Liver (tissue), 8 donors: ENCODE measurements at regions not wholly inside any gene's neighbourhood (a gene's known extent, or its start where the extent isn't known, plus 50 kb on each side); places are given as distances from the start of the nearest gene placed in this dataset.

ENCODE experiments used
- DNase-seq: peaks from one replicate; pipeline ENCODE4 v3.0.0-alpha.2; 2017; ENCODE audit warnings: low spot score
- H3K27ac ChIP-seq, 2 donors: one replicate each; pipeline ENCODE4 v1.7.0; 2013; ENCODE audit warnings: inconsistent platforms in 2 of 2, low read length in 2 of 2, control low read depth in 1 of 2, low read depth in 1 of 2, mild to moderate bottlenecking in 1 of 2
- H3K27me3 ChIP-seq, 4 donors: one replicate each; pipeline versions ENCODE4 v1.6.1 to v1.7.0; 2013; ENCODE audit warnings: low read length in 3 of 4, inconsistent platforms in 1 of 4, mild to moderate bottlenecking in 1 of 4, moderate library complexity in 1 of 4; ENCODE audit not compliant: control insufficient read depth in 4 of 4, insufficient read depth in 4 of 4
- H3K36me3 ChIP-seq, 4 donors: one replicate each; pipeline versions ENCODE4 v1.6.1 to v1.7.0; 2013; ENCODE audit warnings: low read length in 3 of 4, mild to moderate bottlenecking in 3 of 4, low read depth in 1 of 4, moderate library complexity in 1 of 4; ENCODE audit not compliant: control insufficient read depth in 4 of 4, insufficient read depth in 3 of 4
- H3K4me1 ChIP-seq, 4 donors: one replicate each; pipeline versions ENCODE4 v1.6.1 to v1.7.0; 2013; ENCODE audit warnings: low read length in 3 of 4, mild to moderate bottlenecking in 3 of 4, moderate library complexity in 1 of 4; ENCODE audit not compliant: control insufficient read depth in 4 of 4, insufficient read depth in 4 of 4
- H3K4me3 ChIP-seq, 3 donors: one replicate each; pipeline versions ENCODE4 v1.6.1 to v1.7.0; 2013; ENCODE audit warnings: low read length in 3 of 3, control low read depth in 1 of 3, low read depth in 1 of 3, mild to moderate bottlenecking in 1 of 3
- H3K9ac ChIP-seq, 2 donors: one replicate each; pipeline ENCODE4 v1.7.0; 2013; ENCODE audit warnings: low read length in 2 of 2, mild to moderate bottlenecking in 2 of 2, moderate library complexity in 2 of 2, control low read depth in 1 of 2, low read depth in 1 of 2
- H3K9me3 ChIP-seq, 4 donors: one replicate each; pipeline versions ENCODE4 v1.6.1 to v1.7.0; 2013; ENCODE audit warnings: low read length in 3 of 4; ENCODE audit not compliant: control insufficient read depth in 4 of 4
- EGR1 ChIP-seq, 2 donors: IDR thresholded peaks; 2 replicates each; pipeline ENCODE4 v1.6.1; 2016 to 2018; ENCODE audit warnings: antibody characterized with exemption in 2 of 2, low read depth in 2 of 2
- FOXA1 ChIP-seq: IDR thresholded peaks from 2 replicates; pipeline ENCODE4 v1.6.1; 2016; ENCODE audit warnings: antibody characterized with exemption
- FOXA2 ChIP-seq: IDR thresholded peaks from 2 replicates; pipeline ENCODE4 v1.6.1; 2016; ENCODE audit warnings: antibody characterized with exemption
- GABPA ChIP-seq, 2 donors: IDR thresholded peaks in 1 of 2; conservative IDR thresholded peaks in 1 of 2; 2 replicates each; pipeline ENCODE4 v1.6.1; 2016; ENCODE audit warnings: antibody characterized with exemption in 2 of 2, mild to moderate bottlenecking in 1 of 2, moderate library complexity in 1 of 2
- HNF4A ChIP-seq, 2 donors: conservative IDR thresholded peaks; 2 replicates each; pipeline ENCODE4 v1.6.1; 2016; ENCODE audit warnings: antibody characterized with exemption in 2 of 2, mild to moderate bottlenecking in 2 of 2
- HNF4G ChIP-seq: IDR thresholded peaks from 2 replicates; pipeline ENCODE4 v1.6.1; 2016; ENCODE audit warnings: antibody characterized with exemption
- JUND ChIP-seq, 2 donors: IDR thresholded peaks; 2 replicates each; pipeline ENCODE4 v1.6.1; 2016; ENCODE audit warnings: antibody characterized with exemption in 2 of 2
- NR2F2 ChIP-seq: IDR thresholded peaks from 2 replicates; pipeline ENCODE4 v1.6.1; 2016; ENCODE audit warnings: antibody characterized with exemption
- RAD21 ChIP-seq, 2 donors: IDR thresholded peaks; 2 replicates each; pipeline ENCODE4 v1.6.1; 2016; ENCODE audit warnings: antibody characterized with exemption in 2 of 2, mild to moderate bottlenecking in 2 of 2
- RXRA ChIP-seq, 2 donors: IDR thresholded peaks; 2 replicates each; pipeline ENCODE4 v1.6.1; 2017 to 2018; ENCODE audit warnings: antibody characterized with exemption in 2 of 2, mild to moderate bottlenecking in 1 of 2
- SP1 ChIP-seq: IDR thresholded peaks from 2 replicates; pipeline ENCODE4 v1.6.1; 2018; ENCODE audit warnings: antibody characterized with exemption, mild to moderate bottlenecking
- TAF1 ChIP-seq: conservative IDR thresholded peaks from 2 replicates; pipeline ENCODE4 v1.6.1; 2016; ENCODE audit warnings: antibody characterized with exemption, mild to moderate bottlenecking
- YY1 ChIP-seq: IDR thresholded peaks from 2 replicates; pipeline ENCODE4 v1.6.1; 2016; ENCODE audit warnings: antibody characterized with exemption, mild to moderate bottlenecking
- WGBS: extraction: QIAGEN DNeasy Blood & Tissue Kit; methylation state at CpG from one replicate; pipeline ENCODE4 v1.1.7; 2013; 5-methylcytosine and 5-hydroxymethylcytosine counted together
- TF ChIP-seq, protein P1 (sequence below): IDR thresholded peaks from 2 replicates; pipeline ENCODE4 v1.6.1; 2016; ENCODE audit warnings: antibody characterized with exemption, mild to moderate bottlenecking
- TF ChIP-seq, protein P2 (sequence below): IDR thresholded peaks from 2 replicates; pipeline ENCODE4 v1.6.1; 2016; ENCODE audit warnings: antibody characterized with exemption
- TF ChIP-seq, protein P3 (sequence below): fragments of 150-350 bp; IDR thresholded peaks from 2 replicates; pipeline ENCODE4 v1.5.1; 2017; ENCODE audit warnings: improper control_type of control experiment, low read depth, low read length; ENCODE audit not compliant: missing input control
- TF ChIP-seq, protein P4 (sequence below): IDR thresholded peaks from 2 replicates; pipeline ENCODE4 v1.6.1; 2016; ENCODE audit warnings: antibody characterized with exemption
- donor health status: healthy.
- donor health status: healthy.
- donor health status: healthy.
- donor health status: healthy.
- donor health status: healthy.

DNA sequence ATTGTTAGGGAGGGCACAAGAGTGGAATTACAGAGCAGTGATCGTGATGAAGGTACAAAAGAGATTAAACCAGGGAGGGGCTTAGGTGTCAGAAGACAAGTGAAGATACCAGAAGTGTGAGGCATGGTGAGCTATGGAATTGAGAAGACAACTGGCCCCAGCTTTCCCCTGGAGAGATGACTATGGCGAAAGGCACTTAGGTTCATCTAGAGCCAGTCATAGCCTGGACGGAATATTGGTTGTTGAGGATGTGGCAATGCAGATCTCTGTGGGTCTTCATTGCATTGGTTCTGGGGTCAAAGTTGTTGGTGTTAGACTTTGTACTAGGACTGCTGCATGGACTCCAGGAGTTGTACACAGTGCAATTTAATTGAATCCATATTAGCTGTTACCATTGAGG is 115.7 kb downstream of the FASLG start:
- H3K9me3 ChIP-seq, result no peaks in the 10 kb centered on the region
- DNase-seq, result no peak
- H3K9ac ChIP-seq, result no peak overlapping the region
- no peak overlapping the region for H3K27ac ChIP-seq
- TF ChIP-seq, protein P1, sequence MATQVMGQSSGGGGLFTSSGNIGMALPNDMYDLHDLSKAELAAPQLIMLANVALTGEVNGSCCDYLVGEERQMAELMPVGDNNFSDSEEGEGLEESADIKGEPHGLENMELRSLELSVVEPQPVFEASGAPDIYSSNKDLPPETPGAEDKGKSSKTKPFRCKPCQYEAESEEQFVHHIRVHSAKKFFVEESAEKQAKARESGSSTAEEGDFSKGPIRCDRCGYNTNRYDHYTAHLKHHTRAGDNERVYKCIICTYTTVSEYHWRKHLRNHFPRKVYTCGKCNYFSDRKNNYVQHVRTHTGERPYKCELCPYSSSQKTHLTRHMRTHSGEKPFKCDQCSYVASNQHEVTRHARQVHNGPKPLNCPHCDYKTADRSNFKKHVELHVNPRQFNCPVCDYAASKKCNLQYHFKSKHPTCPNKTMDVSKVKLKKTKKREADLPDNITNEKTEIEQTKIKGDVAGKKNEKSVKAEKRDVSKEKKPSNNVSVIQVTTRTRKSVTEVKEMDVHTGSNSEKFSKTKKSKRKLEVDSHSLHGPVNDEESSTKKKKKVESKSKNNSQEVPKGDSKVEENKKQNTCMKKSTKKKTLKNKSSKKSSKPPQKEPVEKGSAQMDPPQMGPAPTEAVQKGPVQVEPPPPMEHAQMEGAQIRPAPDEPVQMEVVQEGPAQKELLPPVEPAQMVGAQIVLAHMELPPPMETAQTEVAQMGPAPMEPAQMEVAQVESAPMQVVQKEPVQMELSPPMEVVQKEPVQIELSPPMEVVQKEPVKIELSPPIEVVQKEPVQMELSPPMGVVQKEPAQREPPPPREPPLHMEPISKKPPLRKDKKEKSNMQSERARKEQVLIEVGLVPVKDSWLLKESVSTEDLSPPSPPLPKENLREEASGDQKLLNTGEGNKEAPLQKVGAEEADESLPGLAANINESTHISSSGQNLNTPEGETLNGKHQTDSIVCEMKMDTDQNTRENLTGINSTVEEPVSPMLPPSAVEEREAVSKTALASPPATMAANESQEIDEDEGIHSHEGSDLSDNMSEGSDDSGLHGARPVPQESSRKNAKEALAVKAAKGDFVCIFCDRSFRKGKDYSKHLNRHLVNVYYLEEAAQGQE, result no peak
- no peak for TF ChIP-seq RXRA (IDR thresholded peaks at IDR 0.05)
- H3K4me1 ChIP-seq, result no peaks in the 10 kb centered on the region
- no peak overlapping the region for H3K4me3 ChIP-seq
- WGBS, result 87% methylated on average over 3 of the region's 3 CpGs
- no peaks in the 10 kb centered on the region for H3K36me3 ChIP-seq
- H3K27me3 ChIP-seq, result no peaks in the 10 kb centered on the region

DNA sequence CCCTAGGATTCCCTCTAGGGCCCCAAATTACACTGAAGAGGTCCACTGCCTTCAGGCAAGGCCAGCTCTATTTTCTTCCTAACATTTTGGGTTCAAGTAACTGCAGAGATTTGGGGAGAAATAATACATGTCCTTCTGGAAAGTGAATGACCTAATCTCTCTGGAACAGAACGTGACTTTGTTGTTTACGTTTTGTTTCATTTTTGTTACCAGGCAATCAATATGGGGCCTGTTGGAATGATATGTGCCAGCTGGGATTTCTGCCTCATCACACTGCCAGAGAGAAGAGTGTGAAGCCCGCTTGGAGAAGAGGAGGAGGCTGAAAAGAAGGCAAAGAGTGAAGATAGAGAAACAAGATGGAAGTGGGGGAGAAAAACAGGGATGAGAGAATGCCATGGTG is 116.7 kb downstream of the FASLG start:
- 52% methylated on average over 3 of the region's 3 CpGs for WGBS
- Histone ChIP-seq H3K4me3 (no peak overlapping the region), H3K4me1 (no peaks in the 10 kb centered on the region), H3K36me3 (no peaks in the 10 kb centered on the region), H3K9ac (no peak overlapping the region), H3K27ac (no peak overlapping the region), H3K27me3 (no peaks in the 10 kb centered on the region), H3K9me3 (no peaks in the 10 kb centered on the region)
- no peak for TF ChIP-seq FOXA2
- no peak for TF ChIP-seq EGR1 (IDR thresholded peaks at IDR 0.05; ENCODE audit: low read depth in 2 of 2)
- TF ChIP-seq, protein P2, sequence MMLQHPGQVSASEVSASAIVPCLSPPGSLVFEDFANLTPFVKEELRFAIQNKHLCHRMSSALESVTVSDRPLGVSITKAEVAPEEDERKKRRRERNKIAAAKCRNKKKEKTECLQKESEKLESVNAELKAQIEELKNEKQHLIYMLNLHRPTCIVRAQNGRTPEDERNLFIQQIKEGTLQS, result no peak
- TF ChIP-seq RAD21 (IDR thresholded peaks at IDR 0.05), result no peak
- no peak for TF ChIP-seq RXRA (IDR thresholded peaks at IDR 0.05)
- TF ChIP-seq FOXA1, result no peak
- TF ChIP-seq SP1, result no peak
- TF ChIP-seq, protein P3, sequence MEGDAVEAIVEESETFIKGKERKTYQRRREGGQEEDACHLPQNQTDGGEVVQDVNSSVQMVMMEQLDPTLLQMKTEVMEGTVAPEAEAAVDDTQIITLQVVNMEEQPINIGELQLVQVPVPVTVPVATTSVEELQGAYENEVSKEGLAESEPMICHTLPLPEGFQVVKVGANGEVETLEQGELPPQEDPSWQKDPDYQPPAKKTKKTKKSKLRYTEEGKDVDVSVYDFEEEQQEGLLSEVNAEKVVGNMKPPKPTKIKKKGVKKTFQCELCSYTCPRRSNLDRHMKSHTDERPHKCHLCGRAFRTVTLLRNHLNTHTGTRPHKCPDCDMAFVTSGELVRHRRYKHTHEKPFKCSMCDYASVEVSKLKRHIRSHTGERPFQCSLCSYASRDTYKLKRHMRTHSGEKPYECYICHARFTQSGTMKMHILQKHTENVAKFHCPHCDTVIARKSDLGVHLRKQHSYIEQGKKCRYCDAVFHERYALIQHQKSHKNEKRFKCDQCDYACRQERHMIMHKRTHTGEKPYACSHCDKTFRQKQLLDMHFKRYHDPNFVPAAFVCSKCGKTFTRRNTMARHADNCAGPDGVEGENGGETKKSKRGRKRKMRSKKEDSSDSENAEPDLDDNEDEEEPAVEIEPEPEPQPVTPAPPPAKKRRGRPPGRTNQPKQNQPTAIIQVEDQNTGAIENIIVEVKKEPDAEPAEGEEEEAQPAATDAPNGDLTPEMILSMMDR, result no peak
- TF ChIP-seq TAF1, result no peak
- TF ChIP-seq HNF4G, result no peak
- TF ChIP-seq YY1, result no peak
- no peak for TF ChIP-seq HNF4A (conservative IDR thresholded peaks at IDR 0.05)
- no peak for DNase-seq

DNA sequence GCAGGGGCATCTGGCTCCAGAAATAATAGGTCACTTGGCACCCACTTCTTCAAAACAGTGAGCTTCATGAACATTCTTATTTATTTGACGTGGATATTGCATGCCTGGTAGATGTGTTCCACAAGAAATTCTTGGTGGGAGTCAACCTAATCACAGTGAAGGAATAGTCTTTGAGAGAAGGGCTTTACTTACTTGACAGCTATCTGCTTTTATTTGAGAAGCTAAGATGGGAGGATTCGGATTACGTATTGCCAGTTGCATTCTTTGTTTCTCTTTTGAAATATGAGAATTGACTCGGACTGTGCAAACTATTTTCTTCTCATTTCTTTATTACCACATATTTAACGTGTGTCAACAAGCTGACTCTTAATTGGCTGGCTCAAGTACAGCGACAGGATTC is 117.2 kb downstream of the FASLG start:
- no peak overlapping the region for H3K9ac ChIP-seq
- WGBS, result 90% methylated on average over 6 of the region's 6 CpGs
- DNase-seq, result no peak
- no peaks in the 10 kb centered on the region for H3K27me3 ChIP-seq
- H3K4me1 ChIP-seq, result no peaks in the 10 kb centered on the region
- H3K36me3 ChIP-seq, result no peaks in the 10 kb centered on the region
- no peak overlapping the region for H3K27ac ChIP-seq
- no peaks in the 10 kb centered on the region for H3K9me3 ChIP-seq
- H3K4me3 ChIP-seq, result no peak overlapping the region
- TF ChIP-seq RAD21 (IDR thresholded peaks at IDR 0.05) (no peak), RXRA (IDR thresholded peaks at IDR 0.05) (no peak), GABPA (IDR thresholded peaks at IDR 0.05 in 1 of 2, conservative IDR thresholded peaks at IDR 0.05 in 1 of 2) (no peak), FOXA2 (no peak), HNF4G (no peak), TAF1 (no peak), JUND (IDR thresholded peaks at IDR 0.05) (no peak), NR2F2 (no peak), EGR1 (IDR thresholded peaks at IDR 0.05; ENCODE audit: low read depth in 2 of 2) (no peak)
- TF ChIP-seq, protein P2, result no peak
- TF ChIP-seq, protein P4, sequence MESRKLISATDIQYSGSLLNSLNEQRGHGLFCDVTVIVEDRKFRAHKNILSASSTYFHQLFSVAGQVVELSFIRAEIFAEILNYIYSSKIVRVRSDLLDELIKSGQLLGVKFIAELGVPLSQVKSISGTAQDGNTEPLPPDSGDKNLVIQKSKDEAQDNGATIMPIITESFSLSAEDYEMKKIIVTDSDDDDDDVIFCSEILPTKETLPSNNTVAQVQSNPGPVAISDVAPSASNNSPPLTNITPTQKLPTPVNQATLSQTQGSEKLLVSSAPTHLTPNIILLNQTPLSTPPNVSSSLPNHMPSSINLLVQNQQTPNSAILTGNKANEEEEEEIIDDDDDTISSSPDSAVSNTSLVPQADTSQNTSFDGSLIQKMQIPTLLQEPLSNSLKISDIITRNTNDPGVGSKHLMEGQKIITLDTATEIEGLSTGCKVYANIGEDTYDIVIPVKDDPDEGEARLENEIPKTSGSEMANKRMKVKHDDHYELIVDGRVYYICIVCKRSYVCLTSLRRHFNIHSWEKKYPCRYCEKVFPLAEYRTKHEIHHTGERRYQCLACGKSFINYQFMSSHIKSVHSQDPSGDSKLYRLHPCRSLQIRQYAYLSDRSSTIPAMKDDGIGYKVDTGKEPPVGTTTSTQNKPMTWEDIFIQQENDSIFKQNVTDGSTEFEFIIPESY, result no peak
- TF ChIP-seq, protein P1, result no peak
